K562 (cell line): ENCODE measurements at regions not wholly inside any gene's neighbourhood (a gene's known extent, or its start where the extent isn't known, plus 50 kb on each side); places are given as distances from the start of the nearest gene placed in this dataset.

Experiments
- ATAC-seq: fragments of 200-7000 bp; cut with Tn5 transposase; 3 replicates; pipeline ENCODE4 v1.9.1; 2020; ENCODE audit warnings: moderate library complexity
- BruUV-seq: library from RNA; stranded (reverse); fragments of 400-500 nt; replicated peaks from 2 replicates; lab custom pipeline; 2021; lab: Mats Ljungman, UMichigan
- CTCF ChIA-PET: fragments of 300-600 bp; formaldehyde crosslinking; extraction: SDS; loops from one replicate; lab custom pipeline; 2021; ENCODE audit warnings: low intra/inter-chr PET ratio; lab: Yijun Ruan, JAX
- POLR2A ChIA-PET: fragments of 300-600, 350-650 bp; sonication (Branson Sonifier 250); formaldehyde crosslinking; extraction: SDS; loops from one replicate; lab custom pipeline; 2021; ENCODE audit warnings: antibody characterized with exemption, inconsistent platforms; lab: Yijun Ruan, JAX
- DNase-seq, 4 experiments: peaks; one replicate each; pipeline versions ENCODE4 v3.0.0 to v3.0.0-alpha.2; 2011 to 2018; ENCODE audit warnings: low spot score in 3 of 4, mixed read lengths in 3 of 4; ENCODE audit errors: extremely low read depth in 1 of 4
- FAIRE-seq: peaks from 2 replicates; lab custom pipeline; 2011; peaks lifted over from hg19 to GRCh38; lab: Jason Lieb, UNC
- H2AFZ ChIP-seq: 2 replicates; pipeline ENCODE4 v1.6.0; 2011; ENCODE audit warnings: low read depth, low read length, control low read depth, inconsistent platforms
- H3K27ac ChIP-seq: fragments of 200-600 bp; 3 replicates; pipeline ENCODE4 v1.8.0; 2011; ENCODE audit warnings: low read depth, mild to moderate bottlenecking, control low read depth, inconsistent platforms, low read length, moderate library complexity, mixed read lengths; ENCODE audit errors: extremely low read depth
- H3K27me3 ChIP-seq, 2 experiments: fragments of 300-600 bp in 1 of 2; 2 replicates in 1 of 2; 3 replicates in 1 of 2; pipeline versions ENCODE4 v1.6.0 to v1.8.0; 2011; ENCODE audit warnings: inconsistent platforms in 2 of 2, low read length in 2 of 2, mild to moderate bottlenecking in 1 of 2, mixed read lengths in 1 of 2, moderate library complexity in 1 of 2; ENCODE audit not compliant: control insufficient read depth in 2 of 2, insufficient read depth in 2 of 2
- H3K36me3 ChIP-seq: fragments of 300-600 bp; 3 replicates; pipeline ENCODE4 v1.8.0; 2011; ENCODE audit warnings: mild to moderate bottlenecking, low read length, inconsistent platforms; ENCODE audit not compliant: control insufficient read depth, insufficient read depth
- H3K4me1 ChIP-seq, 2 experiments: fragments of 200-600 bp in 1 of 2; replicated peaks in 1 of 2; 2 replicates in 1 of 2; 3 replicates in 1 of 2; pipeline versions ENCODE4 v1.5.1 to v1.8.0; 2011; ENCODE audit warnings: inconsistent platforms in 2 of 2, low read length in 2 of 2, mild to moderate bottlenecking in 1 of 2, mixed read lengths in 1 of 2, moderate library complexity in 1 of 2; ENCODE audit not compliant: control insufficient read depth in 2 of 2, insufficient read depth in 2 of 2
- H3K4me2 ChIP-seq: 2 replicates; pipeline ENCODE4 v1.6.1; 2011; ENCODE audit warnings: low read length, control low read depth, inconsistent platforms, mixed read lengths; ENCODE audit not compliant: insufficient read depth
- H3K4me3 ChIP-seq: fragments of 200-600 bp; sonication (generic), shearing (Covaris generic); 2 replicates; pipeline ENCODE4 v1.5.1; 2016; ENCODE audit warnings: control low read depth, inconsistent platforms
- H3K79me2 ChIP-seq: fragments of 200-600 bp; 3 replicates; pipeline ENCODE4 v1.8.0; 2011; ENCODE audit warnings: low read length, inconsistent platforms; ENCODE audit not compliant: control insufficient read depth, insufficient read depth
- H3K9ac ChIP-seq, 2 experiments: 2 replicates each; pipeline versions ENCODE4 v1.6.0 to v1.6.1; 2011; ENCODE audit warnings: low read depth in 2 of 2, low read length in 2 of 2, control low read depth in 1 of 2, inconsistent platforms in 1 of 2, mild to moderate bottlenecking in 1 of 2, mixed read lengths in 1 of 2; ENCODE audit not compliant: insufficient read depth in 1 of 2
- H3K9me1 ChIP-seq: one replicate; pipeline ENCODE4 v1.6.0; 2011; ENCODE audit warnings: inconsistent platforms, mild to moderate bottlenecking, low read length, moderate library complexity; ENCODE audit not compliant: control insufficient read depth, insufficient read depth
- H3K9me3 ChIP-seq: replicated peaks from 2 replicates; pipeline ENCODE4 v1.5.1; 2011; ENCODE audit warnings: low read depth, low read length, inconsistent platforms; ENCODE audit not compliant: control insufficient read depth, insufficient read depth
- H4K20me1 ChIP-seq: replicated peaks from 2 replicates; pipeline ENCODE4 v1.6.1; 2011; ENCODE audit warnings: low read length, inconsistent platforms, mixed read lengths; ENCODE audit not compliant: control insufficient read depth, insufficient read depth
- CHD1 ChIP-seq: fragments of 200-600 bp; sonication (generic); IDR thresholded peaks from one replicate; pipeline ENCODE4 v1.6.1; 2012; ENCODE audit warnings: mild to moderate bottlenecking, moderate library complexity, low read length, inconsistent platforms
- CREBBP ChIP-seq: IDR thresholded peaks from one replicate; pipeline ENCODE4 v1.6.1; 2012; ENCODE audit warnings: low read depth, mild to moderate bottlenecking, control low read depth, inconsistent platforms, low read length
- DDX20 ChIP-seq: fragments of 450-650 bp; IDR thresholded peaks from 2 replicates; pipeline ENCODE4 v1.6.1; 2016; ENCODE audit warnings: missing genetic modification characterization, low read depth, mild to moderate bottlenecking, missing compliant biosample characterization, moderate library complexity
- ELK3 ChIP-seq: fragments of 450-650 bp; formaldehyde crosslinking; IDR thresholded peaks from 2 replicates; pipeline ENCODE4 v1.4.0; 2020; ENCODE audit warnings: mild to moderate bottlenecking
- FOSL1 ChIP-seq: fragments of 200-800 bp; sonication (Bioruptor generic); conservative IDR thresholded peaks from 2 replicates; pipeline ENCODE4 v1.6.1; 2016; ENCODE audit warnings: missing genetic modification characterization, missing compliant biosample characterization
- FOXJ2 ChIP-seq: fragments of 200-800 bp; sonication (Bioruptor generic); IDR thresholded peaks from 2 replicates; pipeline ENCODE4 v1.6.1; 2016; ENCODE audit warnings: missing genetic modification characterization, missing compliant biosample characterization
- HDAC1 ChIP-seq, 2 experiments: fragments of 450-650 bp; IDR thresholded peaks; 2 replicates each; pipeline ENCODE4 v1.6.1; 2016 to 2017; ENCODE audit warnings: inconsistent platforms in 1 of 2, mild to moderate bottlenecking in 1 of 2, moderate library complexity in 1 of 2
- MCM3 ChIP-seq: fragments of 450-650 bp; IDR thresholded peaks from 2 replicates; pipeline ENCODE4 v1.6.1; 2016
- NR1H2 ChIP-seq: sonication (generic); formaldehyde crosslinking; IDR thresholded peaks from 2 replicates; pipeline ENCODE4 v1.4.0; 2020; ENCODE audit warnings: mild to moderate bottlenecking, missing genetic modification reagents
- PURB ChIP-seq: sonication (generic); formaldehyde crosslinking; IDR thresholded peaks from 2 replicates; pipeline ENCODE4 v1.9.0; 2021; ENCODE audit warnings: low read depth, mild to moderate bottlenecking, missing genetic modification reagents
- SFPQ ChIP-seq: fragments of 200-400 bp; formaldehyde crosslinking; IDR thresholded peaks from 2 replicates; pipeline ENCODE4 v1.6.1; 2017; ENCODE audit warnings: mild to moderate bottlenecking, low read depth, low read length, moderate library complexity
- SRF ChIP-seq, 2 experiments: fragments of 250-450, 450-650 bp in 1 of 2; sonication (Bioruptor Pico) in 1 of 2; sonication (generic) in 1 of 2; formaldehyde crosslinking; IDR thresholded peaks; 2 replicates each; pipeline versions ENCODE4 v1.5.0 to v1.5.1; 2020 to 2022; ENCODE audit warnings: mild to moderate bottlenecking in 1 of 2, missing genetic modification reagents in 1 of 2
- TCF7 ChIP-seq: sonication (generic); IDR thresholded peaks from 2 replicates; pipeline ENCODE4 v1.6.1; 2016; ENCODE audit warnings: antibody characterized with exemption, borderline replicate concordance
- THRB ChIP-seq: fragments of 450-650 bp; formaldehyde crosslinking; conservative IDR thresholded peaks from 2 replicates; pipeline ENCODE4 v1.4.0; 2022; ENCODE audit warnings: mild to moderate bottlenecking, missing genetic modification characterization
- TRIM28 ChIP-seq: fragments of 450-650 bp; IDR thresholded peaks from 2 replicates; pipeline ENCODE4 v1.6.1; 2017
- YBX1 ChIP-seq: fragments of 450-650 bp; IDR thresholded peaks from 2 replicates; pipeline ENCODE4 v1.7.1; 2016; ENCODE audit warnings: mild to moderate bottlenecking
- ZNF79 ChIP-seq: fragments of 250-450 bp; sonication (Bioruptor Pico); IDR thresholded peaks from 2 replicates; pipeline ENCODE4 v1.4.0; 2020; ENCODE audit warnings: low read depth, mild to moderate bottlenecking, moderate library complexity
- WGBS: fragments of 100-300 bp; shearing (Covaris generic); methylation state at CpG from one replicate; pipeline ENCODE4 v1.1.6; 2016; ENCODE audit warnings: low coverage, mixed read lengths; ENCODE audit not compliant: insufficient coverage; ENCODE audit errors: missing lambda C conversion rate; 5-methylcytosine and 5-hydroxymethylcytosine counted together
- in situ Hi-C: fragments of 300-500 bp; cut with MboI; formaldehyde crosslinking; loops from 4 replicates; pipeline ENCODE4 v1.15.0; 2018; ENCODE audit warnings: inconsistent platforms, mixed read lengths
- intact Hi-C: fragments of 100-400 bp; cut with micrococcal nuclease; formaldehyde crosslinking; loops from 2 replicates; pipeline ENCODE4 v1.14.2; 2022

- no peak for TF ChIP-seq CHD1
- no peak for TF ChIP-seq HDAC1 (IDR thresholded peaks at IDR 0.05)
- no peak for TF ChIP-seq THRB (CRISPR knock-in tag)
- no peak for TF ChIP-seq SRF (CRISPR knock-in tag; IDR thresholded peaks at IDR 0.05)
Measured at GRCh38 chr11:16418428-16419097, 62.2 kb upstream of the SOX6 start (continued).

- BruUV-seq = no TSS peak
- Histone ChIP-seq H3K4me2 (no peak overlapping the region), H2AFZ (no peak overlapping the region), H3K27ac (peak overlapping the region; percentile 13; the same call in 1 of the 3 replicates), H3K9me1 (no peaks in the 10 kb centered on the region), H3K4me3 (no peak overlapping the region), H3K27me3 (no peaks in the 10 kb centered on the region), H4K20me1 (no peaks in the 10 kb centered on the region), H3K79me2 (no peaks in the 10 kb centered on the region), H3K36me3 (no peaks in the 10 kb centered on the region), H3K4me1 (peaks cover 0 to 16% of the 10 kb centered on the region in 2 experiments; a peak in 2 of 5 replicates), H3K9ac (no peak overlapping the region), H3K9me3 (no peaks in the 10 kb centered on the region)
- no peak; the same call in 2 of the 3 replicates for ATAC-seq
- intact Hi-C loops = no loop called here
- in situ Hi-C loops = no loop called here
- no peak for DNase-seq
- POLR2A ChIA-PET = no interaction called here
- WGBS = 30% methylated on average over 1 of the region's 1 CpG
- CTCF ChIA-PET = no interaction called here
- no peak for TF ChIP-seq CREBBP
- TF ChIP-seq SFPQ = no peak
- TF ChIP-seq NR1H2 (CRISPR knock-in tag) = no peak
- TF ChIP-seq TRIM28 = no peak
- TF ChIP-seq ZNF79 (CRISPR knock-in tag) = no peak
- TF ChIP-seq FOXJ2 (tag) = no peak
- TF ChIP-seq YBX1 = no peak
- TF ChIP-seq TCF7 = no peak
- no peak for TF ChIP-seq DDX20 (tag)
- no peak for TF ChIP-seq MCM3
- TF ChIP-seq ELK3 (CRISPR knock-in tag) = no peak
- no peak for TF ChIP-seq FOSL1 (tag)
- TF ChIP-seq PURB (CRISPR knock-in tag) = no peak
- FAIRE-seq = no peak
Measured at GRCh38 chr11:16412525-16413172, 56.3 kb upstream of the SOX6 start.
